GM18517 (cell line): ENCODE measurements at regions not wholly inside any gene's neighbourhood (a gene's known extent, or its start where the extent isn't known, plus 50 kb on each side); places are given as distances from the start of the nearest gene placed in this dataset.
A peak's percentile ranks its signal among the peaks of the same experiment; 100 is the strongest.

Experiments used
- ATAC-seq: cut with Tn5 transposase; IDR thresholded peaks from one replicate; pipeline ENCODE4 v1.9.1; 2021; ENCODE audit warnings: mild to moderate bottlenecking, moderate library complexity; ENCODE audit not compliant: unreplicated experiment

- peak; percentile 20 for ATAC-seq
Observed at GRCh38 chr21:14870853-14871149, 194.0 kb downstream of the NRIP1 start.

- peak; percentile 80 for ATAC-seq
Observed at GRCh38 chr21:14869984-14870852, 194.6 kb downstream of the NRIP1 start.

GRCh38 chr21:14866859-14867765 lies 197.7 kb downstream of the NRIP1 start:
- ATAC-seq = no peak

DNA sequence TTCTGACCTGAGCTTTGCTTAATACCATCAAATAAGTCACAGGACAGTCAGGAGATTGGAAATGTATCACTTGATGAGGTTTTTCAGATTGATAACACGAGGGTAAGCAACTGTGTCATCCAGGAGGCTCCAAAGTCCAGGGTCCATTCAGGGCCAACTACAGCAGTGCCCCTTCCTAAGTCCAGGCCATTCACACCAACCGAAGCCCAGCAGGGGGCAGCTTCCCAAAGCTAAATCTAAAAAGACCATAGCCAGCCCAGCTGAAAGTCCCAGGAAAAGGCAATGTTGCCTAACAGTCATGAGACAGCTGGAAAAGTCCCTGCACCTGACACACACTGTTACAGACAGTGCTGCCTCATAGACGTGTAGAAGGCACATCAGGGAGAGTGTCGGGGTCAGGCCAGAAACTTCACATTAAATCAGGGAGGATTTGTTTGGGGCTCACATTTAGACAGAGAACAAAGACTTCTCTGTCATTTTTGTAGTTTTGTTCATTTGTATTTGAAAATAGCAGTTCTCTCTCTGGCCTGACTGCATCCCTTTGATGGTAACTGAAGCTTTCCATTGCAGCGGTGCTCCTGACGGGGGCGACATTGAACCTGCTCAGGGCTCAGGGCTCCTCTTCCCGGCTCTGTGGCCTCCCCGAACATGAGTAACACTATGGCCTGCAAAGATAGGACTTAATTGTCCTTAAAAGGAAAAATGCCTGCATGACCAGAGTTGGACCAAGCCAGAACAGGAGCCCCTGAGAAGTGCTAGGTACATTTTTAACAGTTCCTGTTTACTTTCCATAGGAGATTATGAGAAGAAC lies 200.4 kb downstream of the NRIP1 start:
- peak; percentile 59 for ATAC-seq

DNA sequence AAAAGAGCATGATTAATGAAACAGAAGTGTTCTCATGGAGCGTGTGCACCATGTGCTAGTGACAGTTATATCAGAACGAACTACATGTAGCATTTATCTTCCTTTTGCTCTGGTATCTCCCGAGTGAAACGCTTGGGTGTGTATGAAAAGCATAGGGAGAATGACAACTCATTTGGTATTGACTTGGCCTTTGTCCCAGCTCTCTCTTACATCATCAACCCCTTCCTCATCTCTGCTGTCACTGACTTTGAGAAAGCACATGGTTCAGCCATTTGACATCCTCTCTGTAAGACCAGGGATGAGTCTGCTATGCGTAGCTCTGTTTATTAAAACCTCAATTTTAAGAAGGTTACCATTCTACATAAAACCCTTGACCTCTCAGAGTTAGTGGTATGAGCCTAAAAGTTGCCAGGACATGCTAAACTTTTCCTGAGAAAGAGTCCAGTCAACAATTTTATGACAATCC lies 201.0 kb downstream of the NRIP1 start:
- no peak for ATAC-seq

GRCh38 chr21:14862794-14863720 lies 201.7 kb downstream of the NRIP1 start:
- no peak for ATAC-seq

- no peak for ATAC-seq
Observed at GRCh38 chr21:14858311-14858710, 206.5 kb downstream of the NRIP1 start.

GRCh38 chr21:14857529-14857928 lies 207.3 kb downstream of the NRIP1 start:
- ATAC-seq = no peak

DNA sequence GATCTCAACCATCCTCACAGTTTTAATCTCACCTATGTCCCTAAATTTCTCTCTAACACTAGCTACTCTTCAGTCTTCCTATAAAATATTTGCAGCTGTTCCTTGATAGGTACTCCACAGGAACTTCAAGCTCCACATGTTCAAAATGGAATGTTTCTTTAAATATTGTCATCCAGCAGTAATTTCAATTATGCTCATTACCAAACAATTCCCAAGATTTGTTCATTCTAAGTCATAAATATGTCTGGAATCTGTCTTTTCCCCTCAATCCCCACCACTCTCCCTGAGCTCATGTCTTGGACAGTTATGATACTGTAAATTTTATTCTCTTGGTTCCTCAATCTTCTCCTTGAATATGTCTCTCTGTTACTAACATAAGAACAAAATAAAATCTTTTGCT lies 214.4 kb downstream of the NRIP1 start:
- no peak for ATAC-seq

DNA sequence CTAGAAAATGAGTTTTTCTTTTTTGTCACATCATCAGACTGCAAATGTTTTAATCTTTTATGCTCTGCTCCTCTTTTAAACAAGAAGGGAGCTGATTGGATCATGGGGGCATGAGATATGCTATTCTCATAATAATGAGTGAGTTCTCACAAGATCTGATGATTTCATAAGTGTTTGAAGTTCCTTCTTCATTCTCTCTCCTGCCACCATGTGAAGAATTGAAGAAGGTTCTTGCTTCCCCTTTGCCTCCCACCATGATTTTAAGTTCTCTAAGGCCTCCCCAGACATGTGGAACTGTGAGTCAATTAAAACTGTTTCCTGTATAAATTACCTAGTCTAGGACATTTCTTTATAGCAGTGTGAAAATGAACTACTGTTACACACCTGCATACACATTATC lies 218.2 kb downstream of the NRIP1 start:
- ATAC-seq = no peak

DNA sequence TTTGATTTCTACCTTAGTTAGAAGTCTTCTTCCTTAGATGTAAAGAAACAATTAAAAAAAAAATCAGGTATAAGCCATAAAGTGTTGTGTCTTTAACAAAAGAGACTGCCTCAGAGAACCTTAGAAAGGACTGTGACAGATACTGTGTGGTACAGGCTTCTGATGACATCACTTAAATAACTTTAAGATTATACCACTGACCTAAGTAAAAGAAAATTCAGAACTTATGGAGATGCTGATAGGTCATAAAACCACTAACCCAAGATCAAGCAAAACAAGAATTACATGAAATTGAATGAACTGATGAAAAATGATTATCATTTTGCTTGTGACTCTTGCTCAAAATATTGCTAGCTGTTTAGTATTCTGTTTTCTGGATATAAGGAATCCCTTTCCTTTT lies 220.8 kb downstream of the NRIP1 start:
- no peak for ATAC-seq

GRCh38 chr21:14842601-14843000 lies 222.2 kb downstream of the NRIP1 start:
- ATAC-seq = no peak

- no peak for ATAC-seq
Observed at GRCh38 chr21:14841511-14842472, 223.0 kb downstream of the NRIP1 start.

DNA sequence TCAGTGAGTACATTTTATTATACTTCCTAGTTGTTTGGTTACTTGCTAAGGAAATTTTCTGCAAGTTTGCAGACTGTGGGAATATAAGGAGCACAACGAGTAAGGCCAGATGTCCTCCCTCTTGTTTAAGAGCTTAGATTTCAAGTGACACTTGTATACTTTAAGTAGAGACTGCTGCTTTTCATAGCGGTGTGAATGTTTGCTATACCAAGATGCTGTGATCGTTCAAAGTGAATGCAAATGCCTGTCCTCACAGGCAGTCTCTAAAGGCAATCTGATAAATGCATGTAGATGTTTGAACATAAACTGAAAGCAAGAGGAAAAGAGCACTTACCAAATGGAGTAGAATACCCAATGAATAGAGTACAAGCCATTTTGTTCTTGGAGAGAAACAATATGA lies 226.4 kb downstream of the NRIP1 start:
- no peak for ATAC-seq

DNA sequence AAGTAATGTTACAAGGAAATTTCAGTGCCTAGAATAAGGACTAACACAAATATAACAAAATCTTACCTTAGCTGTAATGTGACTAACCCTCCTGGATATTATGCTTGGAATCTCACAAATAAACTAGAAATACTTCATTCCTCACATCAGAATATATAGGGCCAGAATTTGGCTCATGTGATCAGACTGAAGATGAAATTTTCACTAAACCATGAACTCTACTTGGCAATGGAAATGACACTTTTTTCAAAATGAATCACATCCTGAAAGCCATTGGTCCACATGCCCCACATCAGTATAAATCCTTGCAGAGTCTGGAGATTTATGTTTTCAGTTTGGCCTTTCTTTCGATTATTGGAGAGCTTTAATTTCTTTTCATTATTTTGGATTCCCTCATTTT lies 227.8 kb downstream of the NRIP1 start:
- no peak for ATAC-seq

GRCh38 chr21:14833666-14834351 lies 231.0 kb downstream of the NRIP1 start:
- ATAC-seq = no peak

GRCh38 chr21:14833241-14833640 lies 231.6 kb downstream of the NRIP1 start:
- no peak for ATAC-seq

- ATAC-seq = no peak
Observed at GRCh38 chr21:14830307-14830706, 234.5 kb downstream of the NRIP1 start.
